ENCODE measurements at regions not wholly inside any gene's neighbourhood (a gene's known extent, or its start where the extent isn't known, plus 50 kb on each side); places are given as distances from the start of the nearest gene placed in this dataset.
"Not testable (repeated sequence)": the region's sequence is repeated elsewhere in the genome, so short reads cannot be mapped to it uniquely, and the experiment has no call there.

DNA sequence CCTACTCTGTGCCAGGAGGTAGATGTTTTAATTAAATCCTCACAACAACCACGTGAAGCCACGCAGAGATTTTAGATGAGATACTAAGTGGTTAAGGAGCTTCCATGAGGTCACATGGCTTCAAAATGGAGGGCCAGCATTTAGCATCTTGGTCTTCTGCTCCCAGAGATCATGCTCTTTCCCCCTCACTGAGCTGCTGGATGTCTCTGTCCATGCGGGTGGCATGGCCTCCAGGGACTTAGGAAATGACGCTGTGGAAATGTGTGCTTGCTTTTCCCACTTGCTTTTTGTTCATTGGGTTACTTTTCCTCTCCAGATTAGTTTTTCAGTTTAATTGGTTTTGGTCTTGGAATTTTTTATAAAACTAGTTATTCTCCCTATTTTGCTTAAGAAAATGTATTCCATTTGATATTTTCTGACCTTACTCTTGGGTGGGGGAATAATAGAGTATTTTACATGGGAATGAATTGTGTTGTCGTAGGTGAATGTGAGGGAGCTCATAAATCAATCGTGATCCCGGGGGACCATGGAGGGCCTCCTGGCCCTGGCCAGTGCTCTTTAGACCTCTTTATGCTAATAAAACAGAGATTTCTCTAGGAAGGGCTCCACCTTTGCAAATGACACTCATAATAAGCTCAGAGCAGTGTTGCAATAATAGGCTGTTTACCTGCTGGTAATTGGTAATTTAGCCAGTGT lies 376.0 kb upstream of the ONECUT1 start:
- DNase-seq = no peak
- intact Hi-C loops (cut with micrococcal nuclease) = no loop called here
- no peak for ATAC-seq

DNA sequence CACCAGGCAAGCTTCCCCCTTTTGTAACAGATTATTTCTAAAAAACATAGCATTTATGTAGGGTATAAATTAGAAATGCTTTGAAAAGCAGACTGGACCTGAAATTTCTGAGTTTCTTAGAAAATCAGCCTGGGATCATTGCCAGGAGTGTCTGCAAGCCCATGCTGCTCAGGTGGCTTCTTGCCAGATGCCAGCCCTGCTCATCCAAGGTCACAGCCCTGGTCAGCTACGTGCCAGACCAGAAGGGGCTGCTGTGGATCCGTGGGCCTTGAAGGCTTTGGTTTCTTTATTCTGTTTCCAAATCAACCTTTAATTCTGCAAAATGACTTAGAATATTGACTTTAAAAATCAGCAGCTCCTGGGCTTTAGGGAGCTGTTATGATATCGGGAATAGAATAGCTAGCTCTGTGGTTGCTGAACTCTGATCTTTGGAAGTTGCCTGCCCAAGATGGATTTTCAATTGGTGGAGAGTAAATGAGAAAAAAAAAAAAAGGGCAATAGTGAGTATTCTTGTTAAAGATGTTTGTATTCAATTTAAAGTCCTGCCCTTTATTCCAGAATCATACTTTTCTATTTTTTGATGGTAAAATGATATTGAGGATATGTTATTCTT lies 370.1 kb upstream of the ONECUT1 start:
- DNase-seq (no peak), ATAC-seq (no peak)
- intact Hi-C loops (cut with micrococcal nuclease) = no loop called here

DNA sequence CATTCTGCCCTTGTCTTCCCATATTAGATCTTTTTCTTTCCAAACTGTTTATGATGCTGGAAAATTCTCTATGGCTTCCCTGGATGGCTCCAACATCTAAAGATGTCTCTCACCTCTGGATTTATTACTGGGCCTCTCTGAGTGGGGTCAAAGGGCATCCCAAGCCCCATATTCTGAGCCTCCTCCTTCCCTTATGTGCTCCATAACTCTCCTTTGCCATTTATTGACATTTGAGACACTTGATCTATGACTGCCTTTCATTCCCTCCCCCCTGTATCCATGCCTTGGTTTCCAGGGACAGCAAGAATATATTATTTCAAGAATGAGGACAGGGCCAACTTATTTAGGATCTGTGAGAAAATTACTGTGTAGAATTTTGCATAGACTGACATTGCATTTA lies 369.3 kb upstream of the ONECUT1 start:
- no peak for ATAC-seq

DNA sequence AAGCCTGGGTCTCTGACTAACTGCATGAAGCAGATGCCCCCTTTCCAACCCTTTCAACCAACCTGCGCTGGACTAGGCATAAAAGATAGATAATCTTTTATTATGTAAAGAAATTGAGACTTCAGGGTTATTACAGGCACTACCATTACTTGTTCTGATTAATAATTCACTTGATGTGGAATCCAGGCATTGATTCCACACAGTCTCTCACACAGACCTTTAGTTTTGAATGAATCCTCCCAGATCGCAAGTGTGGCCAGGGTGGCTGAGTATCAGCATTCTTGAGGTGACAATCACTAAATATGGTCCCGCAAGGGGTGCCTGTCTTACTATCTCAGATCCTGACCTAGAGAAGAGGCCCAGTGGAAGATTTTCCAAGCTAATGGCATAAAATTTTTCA lies 368.9 kb upstream of the ONECUT1 start:
- intact Hi-C loops (cut with micrococcal nuclease) = no loop called here
- DNase-seq (no peak), ATAC-seq (no peak)

More for the DNA sequence above, 369.3 kb upstream of the ONECUT1 start:
- intact Hi-C loops (cut with micrococcal nuclease) = no loop called here
- DNase-seq = no peak

DNA sequence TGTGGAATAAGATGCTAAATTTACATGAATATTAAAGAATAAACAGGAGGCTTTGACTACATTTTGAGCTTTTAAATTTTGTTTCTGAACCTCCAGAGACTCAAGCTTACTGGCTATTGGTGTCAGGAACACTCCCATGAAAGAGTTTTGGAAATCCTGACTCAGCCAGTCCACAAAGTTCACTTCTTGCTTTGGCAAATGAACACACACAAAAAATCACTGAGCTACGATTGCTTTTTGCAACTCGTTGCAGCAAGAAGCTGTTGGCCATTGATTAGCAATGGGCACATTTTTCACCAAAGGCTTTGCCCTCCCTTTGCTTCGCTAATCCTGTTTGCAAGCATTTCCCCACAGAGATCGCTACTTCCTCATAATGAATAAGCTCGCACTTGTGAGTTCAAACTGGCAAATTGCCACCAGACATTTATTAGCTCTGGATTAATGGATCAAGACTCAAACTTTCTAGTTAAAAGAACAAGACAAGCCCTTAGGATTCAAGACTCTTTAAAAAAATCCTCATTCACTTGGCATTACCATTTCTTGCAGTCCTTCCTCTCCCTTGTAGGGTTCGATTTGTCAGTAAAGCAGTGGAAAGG lies 343.2 kb upstream of the ONECUT1 start:
- ATAC-seq (no peak), DNase-seq (no peak)
- intact Hi-C loops (cut with micrococcal nuclease) = no loop called here

DNA sequence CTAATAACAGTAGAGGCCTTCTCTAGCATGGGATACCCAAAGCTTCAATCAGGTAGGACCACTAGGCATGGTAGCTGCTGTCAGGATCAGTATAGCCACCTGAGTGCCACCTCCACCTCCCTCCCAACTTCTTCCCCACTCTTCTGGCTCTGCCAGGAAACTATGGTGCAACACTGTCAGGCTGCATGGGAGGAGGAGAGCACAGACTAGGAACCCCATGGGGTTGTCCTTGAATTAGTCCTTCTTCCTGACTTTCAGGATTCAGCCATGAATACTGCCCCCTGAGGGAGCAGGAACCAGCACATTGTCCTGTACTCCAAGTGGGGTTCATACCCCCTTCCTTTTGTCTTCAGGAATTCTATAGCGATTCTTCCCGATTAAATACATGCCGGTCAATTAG lies 340.8 kb upstream of the ONECUT1 start:
- intact Hi-C loops (cut with micrococcal nuclease) = no loop called here
- ATAC-seq (no peak), DNase-seq (no peak)

DNA sequence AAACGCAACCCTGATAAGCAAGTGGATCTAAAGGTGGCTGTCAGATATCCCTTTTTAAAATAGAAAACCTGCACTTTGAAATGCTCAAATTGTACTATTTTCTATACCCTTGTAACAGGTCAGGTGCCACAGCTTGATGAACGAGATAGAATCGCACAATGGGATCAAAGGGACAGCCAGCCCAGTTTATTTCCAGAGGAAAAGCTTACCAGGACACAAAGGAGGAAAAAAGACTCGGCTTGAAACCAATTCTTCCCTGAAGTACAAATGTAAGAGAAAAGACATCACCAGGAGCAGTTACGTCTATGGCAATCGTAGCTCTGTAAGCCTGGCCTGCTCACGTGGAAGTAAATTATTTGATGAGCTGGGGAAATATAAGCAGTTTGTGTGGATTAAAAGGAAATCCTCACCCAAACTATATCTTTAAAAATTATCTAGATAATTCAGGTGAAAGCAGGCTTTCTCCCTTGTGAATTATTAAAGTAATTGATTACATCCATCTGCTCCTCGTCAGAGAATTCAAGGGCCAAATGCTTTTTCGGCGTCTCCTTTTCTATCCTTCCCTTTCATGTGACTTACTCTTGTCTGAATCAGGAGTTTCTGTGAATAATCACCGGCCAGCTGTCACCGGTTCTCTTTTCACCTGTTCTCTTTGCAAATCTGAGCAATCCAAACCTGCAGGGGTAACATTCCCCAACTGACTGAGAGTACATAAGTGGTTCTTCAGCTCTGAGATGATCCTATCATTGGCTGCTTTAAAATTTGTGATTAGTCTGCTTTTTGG lies 339.2 kb upstream of the ONECUT1 start:
- DNase-seq (no peak), ATAC-seq (no peak)
- intact Hi-C loops (cut with micrococcal nuclease) = no loop called here

DNA sequence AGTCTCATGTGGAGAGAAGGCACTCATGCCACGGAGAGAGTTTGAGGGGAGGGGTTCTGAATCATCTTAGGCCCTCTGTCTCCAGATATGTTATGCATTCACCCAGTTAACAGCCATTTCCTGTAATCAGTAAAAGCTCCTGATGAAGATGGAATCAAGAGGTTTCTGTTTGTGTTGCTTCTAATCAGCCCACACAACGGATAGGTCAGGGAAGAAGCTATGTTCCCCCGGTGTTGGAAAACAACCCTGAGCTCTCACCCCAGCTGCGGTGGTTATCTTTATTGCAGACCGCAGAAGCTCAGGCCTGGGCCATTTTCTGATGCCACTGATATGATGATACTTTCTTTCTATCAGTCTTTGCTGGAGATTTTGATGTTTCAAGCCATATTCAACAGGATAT lies 338.5 kb upstream of the ONECUT1 start:
- DNase-seq (no peak), ATAC-seq (no peak)
- intact Hi-C loops (cut with micrococcal nuclease) = no loop called here

DNA sequence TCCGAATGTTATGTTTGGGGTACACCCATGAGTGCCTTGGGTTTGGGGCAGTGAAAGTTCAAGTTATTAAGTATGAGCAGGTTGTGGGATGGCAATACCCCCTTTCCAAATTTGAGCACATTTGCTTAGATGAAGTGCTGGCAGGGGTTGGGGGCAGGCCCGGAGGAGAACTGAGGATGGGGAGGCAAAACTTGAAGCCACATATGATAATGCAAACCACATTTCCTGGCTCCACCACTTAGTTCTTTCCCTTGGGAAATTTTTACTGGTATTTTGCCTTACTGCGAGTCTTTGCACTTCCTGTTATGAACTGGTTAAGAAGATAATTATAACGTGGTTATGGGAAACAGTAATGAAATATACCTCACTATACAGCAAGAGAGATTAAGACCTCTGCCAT lies 336.0 kb upstream of the ONECUT1 start:
- ATAC-seq = no peak

DNA sequence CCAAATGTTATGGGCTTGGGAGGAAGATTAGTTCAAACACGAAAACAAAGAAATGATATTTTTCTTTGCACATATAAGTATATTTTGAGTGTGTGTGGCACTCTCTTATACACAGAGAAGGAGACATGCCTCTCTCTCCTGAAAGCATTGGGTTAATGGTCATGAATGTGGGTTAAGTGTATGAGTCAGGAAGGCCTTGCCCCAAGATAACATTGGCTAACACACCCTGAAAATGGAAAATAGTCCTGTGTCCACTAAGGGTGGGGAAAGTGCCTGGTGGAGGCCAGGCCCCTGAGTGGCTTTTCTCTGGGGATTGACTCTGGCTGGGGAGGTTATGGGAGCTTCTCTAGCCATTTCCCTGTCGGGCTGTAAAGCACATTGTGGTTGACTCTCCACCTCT lies 332.7 kb upstream of the ONECUT1 start:
- DNase-seq (no peak), ATAC-seq (no peak)
- intact Hi-C loops (cut with micrococcal nuclease) = no loop called here

More for the DNA sequence above, 336.0 kb upstream of the ONECUT1 start:
- intact Hi-C loops (cut with micrococcal nuclease) = no loop called here
- DNase-seq = no peak

DNA sequence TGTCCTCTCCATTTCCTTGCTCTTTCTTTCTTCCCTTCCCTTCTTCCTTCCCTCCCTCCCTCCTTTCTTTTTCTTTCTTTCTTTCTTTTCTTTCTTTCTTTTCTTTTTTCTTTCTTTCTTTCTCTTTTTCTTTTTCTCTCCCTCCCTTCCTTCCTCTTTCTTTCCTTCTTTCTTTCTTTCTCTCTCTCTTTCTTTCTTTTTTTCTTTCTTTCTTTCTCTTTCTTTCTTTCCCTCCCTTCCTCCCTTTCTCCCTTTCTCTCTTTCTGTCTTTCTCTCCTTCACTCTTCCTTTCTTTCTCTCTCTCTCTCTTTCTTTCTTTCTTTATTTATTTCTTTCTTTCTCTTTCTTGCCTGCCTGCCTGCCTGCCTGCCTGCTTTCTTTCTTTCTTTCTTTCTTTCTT lies 326.8 kb upstream of the ONECUT1 start:
- ATAC-seq; DNase-seq; intact Hi-C loops (cut with micrococcal nuclease): not testable (repeated sequence)

DNA sequence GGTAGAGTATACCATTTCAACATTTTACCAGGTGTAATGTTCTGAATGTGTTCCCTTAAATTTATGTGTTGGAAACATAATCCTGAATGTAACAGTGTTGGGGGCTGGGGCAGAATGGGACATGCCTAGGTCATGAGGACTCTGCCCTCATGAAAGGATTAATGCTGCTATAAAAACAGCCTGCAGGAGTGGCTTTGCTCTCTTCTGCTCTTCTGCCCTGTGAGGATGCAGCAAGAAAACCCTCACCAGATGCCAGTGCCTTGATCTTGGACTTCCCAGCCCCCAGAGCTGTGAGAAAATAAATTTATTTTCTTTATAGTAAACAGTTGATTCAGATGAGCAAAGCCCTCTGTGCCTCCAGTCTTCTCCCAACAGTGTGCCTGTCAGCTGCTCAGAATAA lies 326.0 kb upstream of the ONECUT1 start:
- DNase-seq (no peak), ATAC-seq (no peak)
- intact Hi-C loops (cut with micrococcal nuclease) = no loop called here

DNA sequence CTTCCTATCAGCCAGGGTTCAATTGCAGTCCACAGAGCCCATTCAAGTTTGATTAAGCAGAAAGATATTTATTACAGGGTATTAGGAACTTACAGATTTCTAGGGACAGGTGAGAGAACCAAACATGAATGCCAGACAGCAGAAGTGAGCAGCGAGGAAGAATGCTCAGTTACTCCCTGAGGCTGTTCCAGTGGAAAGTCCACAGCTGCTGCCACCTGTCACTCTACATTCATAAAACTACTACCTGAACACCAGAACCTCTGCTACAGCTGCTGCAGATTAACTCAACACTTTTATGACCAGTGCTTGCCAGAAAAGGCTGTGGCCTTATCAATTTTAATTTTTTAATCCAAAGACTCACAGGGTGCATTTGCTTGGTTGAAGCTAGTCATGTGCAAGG lies 325.4 kb upstream of the ONECUT1 start:
- ATAC-seq = no peak
- DNase-seq = no peak
- intact Hi-C loops (cut with micrococcal nuclease) = no loop called here

DNA sequence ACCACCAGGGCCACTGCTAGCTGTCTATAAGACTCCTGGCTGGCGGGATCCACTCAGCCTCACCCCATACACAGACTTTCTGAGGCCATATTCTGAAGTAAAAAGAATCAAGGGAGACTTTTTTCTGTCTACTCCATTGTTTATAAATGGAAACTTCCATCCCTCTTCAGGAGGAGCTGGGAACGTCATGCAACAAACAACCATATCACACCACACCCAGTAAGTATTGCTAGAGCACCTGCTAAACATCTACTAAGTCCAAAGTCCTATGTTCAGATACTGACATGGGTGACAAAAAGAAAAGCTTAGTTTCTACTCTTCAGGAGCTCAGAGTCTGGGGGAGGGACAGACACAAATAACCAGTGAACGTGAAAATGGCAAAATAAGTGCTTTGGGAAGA lies 324.8 kb upstream of the ONECUT1 start:
- intact Hi-C loops (cut with micrococcal nuclease) = no loop called here
- no peak for ATAC-seq

DNA sequence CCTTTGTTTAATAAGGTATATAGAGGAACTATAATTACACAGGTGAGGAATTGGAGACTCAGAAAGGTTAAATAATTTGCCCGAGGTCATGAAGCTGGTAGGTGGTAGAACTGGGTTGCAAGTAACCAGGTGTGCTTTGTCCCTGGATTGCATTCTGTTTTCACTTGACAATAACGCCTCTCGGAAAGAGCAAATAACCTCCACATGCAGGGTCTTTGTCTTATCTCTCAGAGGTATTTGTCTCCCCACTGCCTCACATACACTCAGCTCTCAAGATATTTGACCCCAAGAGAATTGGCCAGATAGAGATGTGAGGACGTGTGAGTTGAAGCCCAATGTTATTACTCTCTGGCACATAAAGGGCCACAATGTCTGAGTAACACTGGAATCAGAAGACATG lies 320.9 kb upstream of the ONECUT1 start:
- intact Hi-C loops (cut with micrococcal nuclease) = no loop called here
- DNase-seq (no peak), ATAC-seq (no peak)

More for the DNA sequence above, 324.8 kb upstream of the ONECUT1 start:
- no peak for DNase-seq

DNA sequence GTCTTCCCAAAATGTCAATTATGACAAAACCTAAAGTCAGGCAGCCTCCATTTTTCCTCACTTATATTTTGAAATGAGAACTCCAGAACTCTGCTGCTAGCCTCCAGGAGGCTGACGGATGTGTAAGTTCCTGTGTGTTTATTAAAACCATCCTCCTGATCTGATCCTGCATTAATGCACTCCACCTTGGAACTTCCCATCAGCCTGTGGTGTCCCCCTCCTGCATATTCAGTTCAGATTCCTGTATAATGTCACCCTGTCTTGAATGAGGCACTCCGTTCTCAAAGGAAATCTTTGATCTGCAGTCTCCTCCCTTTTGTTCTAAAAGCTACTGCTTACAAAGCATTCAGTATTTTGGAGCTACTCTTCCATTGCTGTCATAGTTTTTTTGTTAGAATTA lies 318.2 kb upstream of the ONECUT1 start:
- ATAC-seq = no peak
- no peak for DNase-seq
- intact Hi-C loops (cut with micrococcal nuclease) = no loop called here

DNA sequence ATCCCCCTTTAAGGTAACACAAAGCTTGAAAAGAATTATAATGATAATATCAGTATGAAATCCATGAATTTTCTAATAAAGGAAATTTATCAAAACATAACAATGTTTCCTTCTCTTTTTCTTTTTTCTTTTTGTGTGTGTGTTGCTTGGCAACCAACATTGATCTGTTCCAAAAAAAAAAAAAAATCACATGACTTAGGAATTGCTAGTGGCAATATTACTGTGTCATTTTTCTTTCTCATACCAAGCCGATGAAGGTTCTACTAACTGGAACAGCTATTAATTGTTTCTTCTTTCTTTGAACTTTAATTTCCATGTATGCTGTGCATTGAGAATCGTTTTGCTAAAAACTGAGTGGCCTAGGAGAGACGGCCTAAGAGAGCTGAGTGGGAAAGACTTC lies 317.7 kb upstream of the ONECUT1 start:
- intact Hi-C loops (cut with micrococcal nuclease) = no loop called here
- no peak for ATAC-seq
- DNase-seq = no peak

DNA sequence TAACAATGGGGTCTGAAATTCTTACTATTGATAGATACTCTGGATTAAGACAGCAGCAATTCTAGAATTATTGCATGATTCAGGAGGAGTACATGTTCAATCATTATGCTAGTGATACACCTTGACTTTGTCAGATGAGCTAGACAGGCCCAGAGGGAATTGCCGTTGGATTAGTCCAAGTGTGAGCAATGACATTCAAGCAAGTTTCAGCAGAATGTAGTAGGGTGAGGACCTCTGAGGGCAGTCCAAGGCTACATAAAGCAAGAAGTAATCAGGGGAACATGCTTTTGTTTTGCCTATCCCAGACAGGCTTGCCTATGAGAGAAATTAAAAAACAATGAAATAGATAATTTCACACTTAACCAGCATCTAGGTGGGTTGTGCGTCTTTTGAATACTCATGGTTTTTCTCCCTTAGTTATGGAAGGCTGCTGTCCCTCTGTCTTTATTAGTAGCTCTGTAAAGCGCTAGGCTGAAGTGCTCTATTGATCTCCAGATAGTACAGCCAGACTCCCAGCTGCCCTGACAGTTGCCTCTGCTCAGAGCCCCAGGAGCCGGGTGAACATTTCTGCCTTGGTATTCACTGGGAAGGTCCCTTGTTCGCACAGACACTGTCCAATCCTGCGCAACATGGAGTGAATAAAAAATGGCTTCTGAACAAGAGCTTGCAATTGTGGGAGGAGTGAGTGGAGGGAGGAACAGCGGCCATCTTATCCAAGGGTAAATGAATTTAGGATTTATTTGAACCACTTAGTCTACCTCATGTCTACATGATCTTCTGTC lies 316.6 kb upstream of the ONECUT1 start:
- ATAC-seq (no peak), DNase-seq (no peak)
- intact Hi-C loops (cut with micrococcal nuclease) = no loop called here

DNA sequence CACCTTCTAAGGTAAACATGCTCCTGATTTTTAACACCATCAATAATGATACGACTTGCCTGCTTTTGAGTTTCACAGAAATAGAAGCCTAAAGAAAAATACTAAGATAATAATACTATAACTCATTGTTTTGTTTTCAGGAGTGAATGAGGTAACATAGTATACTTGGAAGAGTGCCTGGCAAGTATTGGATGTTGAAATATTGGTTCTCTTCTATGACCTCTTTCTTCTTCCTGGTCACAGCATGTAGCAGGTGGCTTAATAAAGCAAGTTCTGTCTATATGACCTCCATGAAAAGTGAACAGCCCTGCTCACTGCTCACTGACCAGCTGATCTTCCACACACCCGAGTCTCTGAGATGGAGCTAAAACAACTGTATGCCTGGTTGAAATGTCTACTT lies 312.3 kb upstream of the ONECUT1 start:
- no peak for ATAC-seq
- intact Hi-C loops (cut with micrococcal nuclease) = no loop called here
- no peak for DNase-seq

Data from left ventricle myocardium superior (tissue), 1 donor.